Calu3 (cell line): ENCODE measurements at regions not wholly inside any gene's neighbourhood (a gene's known extent, or its start where the extent isn't known, plus 50 kb on each side); places are given as distances from the start of the nearest gene placed in this dataset.
"Not testable (repeated sequence)": the region's sequence is repeated elsewhere in the genome, so short reads cannot be mapped to it uniquely, and the experiment has no call there.

Experiments
- BruUV-seq: library from RNA; stranded (reverse); fragments of 400-500 nt; replicated peaks from 2 replicates; lab custom pipeline; 2021; lab: Mats Ljungman, UMichigan
- CTCF ChIA-PET: fragments of 300-600 bp; sonication (Branson Sonifier 250); formaldehyde crosslinking; loops from one replicate; lab custom pipeline; 2022; ENCODE audit warnings: antibody characterized with exemption; lab: Charles Lee
- DNase-seq: peaks from one replicate; pipeline ENCODE4 v3.0.0; 2022
- H3K27ac Mint-ChIP-seq: one replicate; pipeline ENCODE4 v1.8.0; 2022; ENCODE audit warnings: mixed read lengths; ENCODE audit not compliant: unreplicated experiment
- H3K27me3 Mint-ChIP-seq: one replicate; pipeline ENCODE4 v1.8.0; 2022; ENCODE audit warnings: mixed read lengths; ENCODE audit not compliant: unreplicated experiment
- H3K36me3 Mint-ChIP-seq: one replicate; pipeline ENCODE4 v1.8.0; 2022; ENCODE audit warnings: mild to moderate bottlenecking, moderate library complexity, mixed read lengths; ENCODE audit not compliant: insufficient read depth, unreplicated experiment
- H3K4me1 Mint-ChIP-seq: one replicate; pipeline ENCODE4 v1.8.0; 2022; ENCODE audit warnings: mild to moderate bottlenecking, low read depth, mixed read lengths; ENCODE audit not compliant: unreplicated experiment
- H3K4me3 Mint-ChIP-seq: one replicate; pipeline ENCODE4 v1.8.0; 2022; ENCODE audit warnings: mild to moderate bottlenecking, low read depth, moderate library complexity, mixed read lengths; ENCODE audit not compliant: unreplicated experiment
- H3K9me3 Mint-ChIP-seq: one replicate; pipeline ENCODE4 v1.8.0; 2022; ENCODE audit warnings: low read depth, mixed read lengths; ENCODE audit not compliant: unreplicated experiment
- CTCF ChIP-seq: fragments of 200-600 bp; IDR thresholded peaks from one replicate; pipeline ENCODE4 v1.8.0; 2022; ENCODE audit warnings: antibody characterized with exemption; ENCODE audit not compliant: unreplicated experiment
- intact Hi-C: fragments of 100-400 bp; cut with micrococcal nuclease; formaldehyde crosslinking; loops from one replicate; pipeline ENCODE4 v1.10.0; 2022; ENCODE audit not compliant: unreplicated experiment

DNA sequence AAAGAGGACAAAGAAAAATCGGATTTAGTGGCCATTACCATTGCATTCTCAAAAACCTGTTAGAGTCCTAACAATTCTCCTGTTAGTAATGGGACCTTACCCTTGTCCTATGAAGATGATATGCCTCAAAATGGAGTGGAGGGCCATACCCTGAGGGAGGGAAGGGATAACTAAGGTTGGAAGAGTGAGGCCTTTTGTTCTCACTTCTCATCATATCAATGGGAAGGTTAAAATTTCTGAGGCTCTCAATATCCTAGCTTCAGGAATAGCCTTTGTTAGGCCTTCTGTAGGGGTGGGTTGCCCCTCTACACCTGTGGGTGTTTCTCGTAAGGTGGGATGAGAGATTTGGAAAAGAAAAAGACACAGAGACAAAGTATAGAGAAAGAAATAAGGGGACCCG lies 109.4 kb upstream of the SGIP1 start:
- H3K27me3 Mint-ChIP-seq, DNase-seq, BruUV-seq, intact Hi-C loops, H3K4me3 Mint-ChIP-seq, H3K4me1 Mint-ChIP-seq, CTCF ChIA-PET, H3K9me3 Mint-ChIP-seq, H3K36me3 Mint-ChIP-seq, H3K27ac Mint-ChIP-seq: not testable (repeated sequence)

DNA sequence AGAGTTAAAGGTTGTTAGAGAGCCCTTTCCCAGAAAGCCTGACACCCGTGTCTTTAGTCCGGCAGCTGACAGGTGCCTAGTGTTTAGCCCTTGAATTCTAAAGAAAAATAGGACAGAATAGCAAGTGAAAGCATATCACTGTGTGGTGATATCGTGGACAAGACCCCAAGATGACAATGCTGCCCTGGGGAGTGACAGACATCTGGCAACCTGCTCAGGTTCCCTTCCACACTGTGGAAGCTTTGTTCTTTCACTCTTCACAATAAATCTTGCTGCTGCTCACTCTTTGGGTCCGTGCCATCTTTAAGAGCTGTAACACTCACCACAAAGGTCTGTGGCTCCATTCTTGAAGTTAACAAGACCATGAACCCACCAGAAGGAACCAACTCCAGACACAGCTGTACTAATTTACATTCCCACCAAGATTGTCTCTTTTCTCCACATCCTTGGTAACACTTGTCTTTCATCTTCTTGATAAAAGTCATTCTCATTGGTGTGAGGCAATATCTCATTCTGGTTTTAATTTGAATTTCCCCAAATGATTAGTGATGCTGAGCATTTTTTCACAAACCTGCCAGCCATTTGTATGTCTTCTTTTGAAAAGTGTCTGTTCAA lies 107.6 kb upstream of the SGIP1 start:
- intact Hi-C loops = no loop called here
- H3K27me3 Mint-ChIP-seq = no peaks in the 10 kb centered on the region
- BruUV-seq = no TSS peak
- no peak for DNase-seq
- H3K27ac Mint-ChIP-seq = no peak overlapping the region
- H3K4me1 Mint-ChIP-seq = no peaks in the 10 kb centered on the region
- no peak for TF ChIP-seq CTCF
- peaks cover 4% of the 10 kb centered on the region for H3K9me3 Mint-ChIP-seq
- no peak overlapping the region for H3K4me3 Mint-ChIP-seq
- H3K36me3 Mint-ChIP-seq = no peaks in the 10 kb centered on the region
- CTCF ChIA-PET = interaction anchor here (0.6 kb wide), 1 partner anchor 1231 kb away, joined by 3 read pairs; no protein-coding TSS in a partner anchor

DNA sequence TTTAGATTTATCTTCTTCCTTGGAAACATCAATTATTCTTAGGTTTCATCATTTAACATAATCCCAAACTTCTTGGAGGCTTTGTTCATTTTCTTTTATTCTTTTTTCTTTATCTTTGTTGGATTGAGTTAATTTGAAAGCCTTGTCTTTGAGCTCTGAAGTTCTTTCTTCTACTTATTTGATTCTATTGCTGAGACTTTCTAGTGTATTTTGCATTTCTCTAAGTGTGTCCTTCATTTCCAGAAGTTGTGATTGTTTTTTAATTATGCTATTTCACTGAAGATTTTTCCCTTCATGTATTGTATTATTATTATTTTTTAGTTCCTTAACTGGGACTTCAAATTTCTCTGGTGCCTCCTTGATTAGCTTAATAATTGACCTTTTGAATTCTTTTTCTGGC lies 103.1 kb upstream of the SGIP1 start:
- H3K9me3 Mint-ChIP-seq, H3K4me3 Mint-ChIP-seq, H3K36me3 Mint-ChIP-seq, intact Hi-C loops, BruUV-seq, DNase-seq, H3K27ac Mint-ChIP-seq, H3K27me3 Mint-ChIP-seq, CTCF ChIA-PET, H3K4me1 Mint-ChIP-seq: not testable (repeated sequence)

DNA sequence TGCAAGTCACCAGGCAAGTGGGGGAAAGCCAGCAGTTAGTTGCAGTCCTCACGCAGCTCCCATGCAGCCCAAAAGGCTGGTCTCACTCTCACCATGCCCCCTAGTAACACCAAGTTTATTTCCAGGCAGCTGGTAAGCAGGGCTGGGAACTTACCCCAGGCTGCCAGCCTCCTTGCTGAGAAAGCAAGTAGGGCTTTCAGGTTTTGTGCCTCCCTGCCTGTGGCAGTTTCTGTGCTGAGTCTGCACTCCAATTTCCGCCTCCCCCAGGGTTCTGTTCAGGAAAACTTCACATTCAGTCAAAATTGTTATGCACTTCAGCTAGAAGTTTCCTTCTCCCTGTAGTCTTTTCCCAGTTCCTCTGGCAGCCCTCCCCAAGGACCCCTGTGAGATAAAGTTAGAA lies 102.0 kb upstream of the SGIP1 start:
- no peak for TF ChIP-seq CTCF
- CTCF ChIA-PET = no interaction called here
- Mint-ChIP-seq H3K4me1 (peaks cover 11% of the 10 kb centered on the region), H3K27ac (no peak overlapping the region), H3K9me3 (peaks cover 4% of the 10 kb centered on the region), H3K27me3 (no peaks in the 10 kb centered on the region), H3K4me3 (no peak overlapping the region), H3K36me3 (no peaks in the 10 kb centered on the region)
- intact Hi-C loops = no loop called here
- no peak for DNase-seq
- no TSS peak for BruUV-seq

DNA sequence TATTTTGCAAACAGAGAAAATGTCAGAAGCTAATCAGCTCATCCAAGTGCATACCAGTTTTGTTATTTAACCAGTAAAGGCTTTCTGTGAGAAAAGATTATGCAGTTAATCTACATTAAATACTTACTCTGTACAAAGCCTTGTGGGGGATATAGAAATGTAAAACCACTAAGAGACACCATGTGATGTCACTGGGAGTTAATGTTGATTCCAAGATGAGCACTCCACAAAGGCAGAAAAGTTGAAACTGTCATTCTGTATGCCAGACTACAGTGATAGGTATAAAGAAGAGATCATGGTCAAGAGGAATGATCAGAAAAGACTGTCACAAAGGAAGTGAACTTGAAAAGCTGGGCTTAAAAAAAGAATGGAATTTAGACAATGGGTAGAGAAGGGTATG lies 100.3 kb upstream of the SGIP1 start:
- peaks cover 4% of the 10 kb centered on the region for H3K9me3 Mint-ChIP-seq
- TF ChIP-seq CTCF = no peak
- CTCF ChIA-PET = no interaction called here
- intact Hi-C loops = no loop called here
- H3K36me3 Mint-ChIP-seq = no peaks in the 10 kb centered on the region
- H3K4me3 Mint-ChIP-seq = no peak overlapping the region
- no peak overlapping the region for H3K27ac Mint-ChIP-seq
- H3K27me3 Mint-ChIP-seq = no peaks in the 10 kb centered on the region
- H3K4me1 Mint-ChIP-seq = peaks cover 21% of the 10 kb centered on the region
- DNase-seq = no peak
- no TSS peak for BruUV-seq
